Upper lobe of left lung (tissue), 4 donors: ENCODE measurements at regions not wholly inside any gene's neighbourhood (a gene's known extent, or its start where the extent isn't known, plus 50 kb on each side); places are given as distances from the start of the nearest gene placed in this dataset.

Source experiments
- CTCF ChIP-seq, 6 experiments: fragments of 450-650 bp in 4 of 6; fragments of 200-600 bp in 2 of 6; sonication (generic) in 2 of 6; IDR thresholded peaks; one replicate each; pipeline ENCODE4 v1.5.1; 2016 to 2019; ENCODE audit warnings: antibody characterized with exemption in 6 of 6
- POLR2A ChIP-seq, 4 donors: fragments of 450-650 bp; IDR thresholded peaks; one replicate each; pipeline ENCODE4 v1.5.1; 2016 to 2017; ENCODE audit warnings: antibody characterized with exemption in 4 of 4, mild to moderate bottlenecking in 2 of 4

DNA sequence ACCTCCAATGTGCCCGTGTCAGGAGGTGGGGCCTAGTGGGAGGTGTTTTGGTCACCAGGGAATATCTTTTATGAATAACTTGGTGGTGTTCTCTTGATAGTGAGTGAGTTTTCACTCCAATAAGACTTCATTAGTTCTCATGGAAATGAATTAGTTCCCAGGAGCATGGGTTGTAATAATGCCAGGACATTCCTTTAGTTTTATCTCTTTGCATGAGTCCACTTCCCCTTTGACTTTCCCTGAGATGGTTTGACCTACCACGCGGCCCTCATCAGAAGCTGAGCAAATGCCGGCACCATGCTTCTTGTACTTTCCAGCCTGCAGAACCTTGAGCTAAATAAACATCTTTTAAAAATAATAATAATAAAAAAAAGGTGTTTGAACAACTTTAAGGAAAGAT, 112.9 kb upstream of the ACSL4 start:
- TF ChIP-seq CTCF (IDR thresholded peaks at IDR 0.05) (no peak), POLR2A (IDR thresholded peaks at IDR 0.05) (no peak)
